CD4-positive, alpha-beta T cell (primary cell): ENCODE measurements at regions not wholly inside any gene's neighbourhood (a gene's known extent, or its start where the extent isn't known, plus 50 kb on each side); places are given as distances from the start of the nearest gene placed in this dataset.

Source experiments
- ATAC-seq: fragments of 200-7000 bp; cut with Tn5 transposase; one replicate; pipeline ENCODE4 v1.10.0; 2022; ENCODE audit warnings: mild to moderate bottlenecking; ENCODE audit not compliant: poor library complexity
- CTCF ChIA-PET: fragments of 350-600 bp; sonication (Branson Sonifier 250); formaldehyde crosslinking; loops from one replicate; lab custom pipeline; 2021; ENCODE audit warnings: antibody characterized with exemption, inconsistent platforms; lab: Charles Lee
- POLR2A ChIA-PET: fragments of 350-600 bp; sonication (Branson Sonifier 250); formaldehyde crosslinking; loops from one replicate; lab custom pipeline; 2021; ENCODE audit warnings: antibody characterized with exemption, inconsistent platforms; lab: Charles Lee
- DNase-seq, 14 experiments: peaks; one replicate each; pipeline ENCODE4 v3.0.0-alpha.2; 2013 to 2020; ENCODE audit warnings: mixed read lengths in 2 of 14
- H3K27ac ChIP-seq, 2 donors: one replicate each; pipeline versions ENCODE4 v1.5.1 to v1.7.0; 2013; ENCODE audit warnings: low read length in 2 of 2, low read depth in 1 of 2, mild to moderate bottlenecking in 1 of 2
- H3K27me3 ChIP-seq, 2 experiments: 1 replicate in 1 of 2; 2 replicates in 1 of 2; pipeline versions ENCODE4 v1.6.1 to v1.7.0; 2013; ENCODE audit warnings: low read length in 2 of 2, control low read depth in 1 of 2, mild to moderate bottlenecking in 1 of 2, moderate library complexity in 1 of 2; ENCODE audit not compliant: insufficient read depth in 2 of 2, control insufficient read depth in 1 of 2
- H3K36me3 ChIP-seq: one replicate; pipeline ENCODE4 v1.6.1; 2013; ENCODE audit warnings: low read length, control low read depth; ENCODE audit not compliant: insufficient read depth
- H3K4me1 ChIP-seq: one replicate; pipeline ENCODE4 v1.6.1; 2013; ENCODE audit warnings: low read length, control low read depth; ENCODE audit not compliant: insufficient read depth
- H3K4me3 ChIP-seq: one replicate; pipeline ENCODE4 v1.5.1; 2013; ENCODE audit warnings: mild to moderate bottlenecking, low read length, moderate library complexity
- H3K9me3 ChIP-seq, 2 experiments: 1 replicate in 1 of 2; 2 replicates in 1 of 2; pipeline versions ENCODE4 v1.6.1 to v1.7.0; 2013; ENCODE audit warnings: low read length in 2 of 2, mild to moderate bottlenecking in 2 of 2, control low read depth in 1 of 2, moderate library complexity in 1 of 2; ENCODE audit not compliant: control insufficient read depth in 1 of 2, insufficient read depth in 1 of 2
- H3K27ac Mint-ChIP-seq: one replicate; pipeline ENCODE4 v1.8.0; 2020; ENCODE audit warnings: mixed read lengths
- H3K27me3 Mint-ChIP-seq: one replicate; pipeline ENCODE4 v1.8.0; 2021; ENCODE audit warnings: mixed read lengths
- H3K36me3 Mint-ChIP-seq: one replicate; pipeline ENCODE4 v1.8.0; 2021; ENCODE audit warnings: low read depth, mixed read lengths
- H3K4me1 Mint-ChIP-seq: one replicate; pipeline ENCODE4 v1.8.0; 2021; ENCODE audit warnings: low read depth, mixed read lengths
- H3K4me3 Mint-ChIP-seq: one replicate; pipeline ENCODE4 v1.8.0; 2020; ENCODE audit warnings: mild to moderate bottlenecking, mixed read lengths
- H3K9me3 Mint-ChIP-seq: one replicate; pipeline ENCODE4 v1.8.0; 2020; ENCODE audit warnings: mixed read lengths
- CTCF ChIP-seq: fragments of 200-600 bp; IDR thresholded peaks from one replicate; pipeline ENCODE4 v1.8.0; 2022; ENCODE audit warnings: antibody characterized with exemption, mild to moderate bottlenecking
- intact Hi-C, 2 experiments: fragments of 100-400 bp; cut with DNase I in 1 of 2; cut with micrococcal nuclease in 1 of 2; formaldehyde crosslinking; loops; one replicate each; pipeline versions ENCODE4 v1.15.1 to v1.9.0; 2023 to 2025; cut with DNase I, micrococcal nuclease

- no peaks in the 10 kb centered on the region for H3K9me3 Mint-ChIP-seq
- H3K4me1 ChIP-seq: no peaks in the 10 kb centered on the region
- TF ChIP-seq CTCF: no peak
- H3K4me1 Mint-ChIP-seq: no peaks in the 10 kb centered on the region
- H3K27ac ChIP-seq: no peak overlapping the region
- H3K27me3 Mint-ChIP-seq: peaks cover 20% of the 10 kb centered on the region
- H3K27me3 ChIP-seq: peaks cover 0 to 10% of the 10 kb centered on the region in 2 experiments
- ATAC-seq: no peak
- CTCF ChIA-PET: no interaction called here
- no peak overlapping the region for H3K27ac Mint-ChIP-seq
- no peak for DNase-seq
- intact Hi-C loops: no loop called here
- POLR2A ChIA-PET: no interaction called here
- H3K36me3 ChIP-seq: no peaks in the 10 kb centered on the region
- no peak overlapping the region for H3K4me3 Mint-ChIP-seq
- H3K9me3 ChIP-seq: no peaks in the 10 kb centered on the region
- no peak overlapping the region for H3K4me3 ChIP-seq
- H3K36me3 Mint-ChIP-seq: no peaks in the 10 kb centered on the region
These were observed 136.7 kb downstream of the BOD1 start for GRCh38 chr5:173479711-173480110.

GRCh38 chr5:173477345-173478040 is 139.0 kb downstream of the BOD1 start:
- no peak for TF ChIP-seq CTCF

GRCh38 chr5:173475780-173476179 is 140.7 kb downstream of the BOD1 start:
- CTCF ChIA-PET: interaction anchor here (0.6 kb wide), 1 partner anchor 12 kb away, joined by 3 read pairs; no protein-coding TSS in a partner anchor

More at GRCh38 chr5:173477345-173478040, 139.0 kb downstream of the BOD1 start:
- Histone ChIP-seq H3K27me3 (peaks cover 0 to 3% of the 10 kb centered on the region in 2 experiments), H3K4me1 (no peaks in the 10 kb centered on the region), H3K9me3 (no peaks in the 10 kb centered on the region), H3K36me3 (no peaks in the 10 kb centered on the region), H3K4me3 (no peak overlapping the region), H3K27ac (no peak overlapping the region)
- H3K4me3 Mint-ChIP-seq: no peak overlapping the region
- DNase-seq: no peak
- no peak for ATAC-seq
- H3K9me3 Mint-ChIP-seq: no peaks in the 10 kb centered on the region
- ChIA-PET POLR2A (no interaction called here), CTCF (no interaction called here)
- H3K36me3 Mint-ChIP-seq: no peaks in the 10 kb centered on the region
- H3K27ac Mint-ChIP-seq: no peak overlapping the region
- intact Hi-C loops: no loop called here
- H3K4me1 Mint-ChIP-seq: no peaks in the 10 kb centered on the region
- H3K27me3 Mint-ChIP-seq: peaks cover 11% of the 10 kb centered on the region

More at GRCh38 chr5:173475780-173476179, 140.7 kb downstream of the BOD1 start:
- intact Hi-C loops: no loop called here
- Mint-ChIP-seq H3K4me1 (no peaks in the 10 kb centered on the region), H3K36me3 (no peaks in the 10 kb centered on the region), H3K27me3 (peaks cover 7% of the 10 kb centered on the region), H3K9me3 (no peaks in the 10 kb centered on the region), H3K4me3 (no peak overlapping the region), H3K27ac (no peak overlapping the region)
- TF ChIP-seq CTCF: no peak
- H3K27ac ChIP-seq: no peak overlapping the region
- H3K9me3 ChIP-seq: no peaks in the 10 kb centered on the region
- POLR2A ChIA-PET: no interaction called here
- H3K4me1 ChIP-seq: no peaks in the 10 kb centered on the region
- no peaks in the 10 kb centered on the region for H3K36me3 ChIP-seq
- peaks cover 0 to 3% of the 10 kb centered on the region in 2 experiments for H3K27me3 ChIP-seq
- no peak overlapping the region for H3K4me3 ChIP-seq
- DNase-seq (no peak), ATAC-seq (no peak)
